PC-3 (cell line): ENCODE measurements at regions not wholly inside any gene's neighbourhood (a gene's known extent, or its start where the extent isn't known, plus 50 kb on each side); places are given as distances from the start of the nearest gene placed in this dataset.

Experiments used
- ATAC-seq: fragments of 200-7000 bp; cut with Tn5 transposase; 2 replicates; pipeline ENCODE4 v1.9.1; 2020; ENCODE audit warnings: mild to moderate bottlenecking, moderate library complexity
- BruUV-seq: library from RNA; stranded (reverse); fragments of 400-500 nt; replicated peaks from 2 replicates; lab custom pipeline; 2021; lab: Mats Ljungman, UMichigan
- CTCF ChIA-PET: fragments of 300-600 bp; sonication (Branson Sonifier 250); formaldehyde crosslinking; loops from one replicate; lab custom pipeline; 2022; ENCODE audit warnings: antibody characterized with exemption; lab: Charles Lee
- POLR2A ChIA-PET: fragments of 300-600 bp; sonication (Branson Sonifier 250); formaldehyde crosslinking; loops from one replicate; lab custom pipeline; 2022; ENCODE audit warnings: antibody characterized with exemption; ENCODE audit not compliant: unreplicated experiment; lab: Charles Lee
- DNase-seq: peaks from one replicate; pipeline ENCODE4 v3.0.0-alpha.2; 2015
- H2AFZ ChIP-seq: fragments of 300-600 bp; sonication (generic); 2 replicates; pipeline ENCODE4 v1.6.0; 2016; ENCODE audit warnings: antibody characterized with exemption, low read length
- H3F3A ChIP-seq: fragments of 300-600 bp; sonication (generic); one replicate; pipeline ENCODE4 v1.6.0; 2017; ENCODE audit warnings: antibody characterized with exemption, low read length, control low read depth, mild to moderate bottlenecking; ENCODE audit not compliant: unreplicated experiment
- H3K27ac ChIP-seq: fragments of 300-600 bp; sonication (generic); 2 replicates; pipeline ENCODE4 v1.5.1; 2016; ENCODE audit warnings: mild to moderate bottlenecking, low read length
- H3K27me3 ChIP-seq: fragments of 300-600 bp; sonication (generic); 2 replicates; pipeline ENCODE4 v1.6.1; 2016; ENCODE audit warnings: low read length, mixed read lengths
- H3K36me3 ChIP-seq: fragments of 300-600 bp; sonication (generic); 2 replicates; pipeline ENCODE4 v1.6.1; 2016; ENCODE audit warnings: low read depth, mixed run types, low read length, mixed read lengths
- H3K4me1 ChIP-seq: fragments of 300-600 bp; sonication (generic); 2 replicates; pipeline ENCODE4 v1.5.1; 2016; ENCODE audit warnings: low read length; ENCODE audit not compliant: insufficient read depth
- H3K4me2 ChIP-seq: fragments of 300-600 bp; sonication (generic); 2 replicates; pipeline ENCODE4 v1.6.0; 2016; ENCODE audit warnings: low read length
- H3K4me3 ChIP-seq: fragments of 300-600 bp; sonication (generic); 2 replicates; pipeline ENCODE4 v1.5.1; 2016; ENCODE audit warnings: mild to moderate bottlenecking, low read length, mixed read lengths
- H3K79me2 ChIP-seq: fragments of 300-600 bp; sonication (generic); 2 replicates; pipeline ENCODE4 v1.6.1; 2017; ENCODE audit warnings: low read length, mixed read lengths
- H3K9ac ChIP-seq: fragments of 300-600 bp; sonication (generic); 2 replicates; pipeline ENCODE4 v1.6.0; 2016; ENCODE audit warnings: mild to moderate bottlenecking, low read length
- H3K9me2 ChIP-seq: fragments of 300-600 bp; sonication (generic); replicated peaks from 2 replicates; pipeline ENCODE4 v1.6.1; 2016; ENCODE audit warnings: mixed run types, low read length, mixed read lengths
- H3K9me3 ChIP-seq: fragments of 300-600 bp; sonication (generic); 2 replicates; pipeline ENCODE4 v1.6.1; 2016; ENCODE audit warnings: low read length, mixed read lengths
- H4K20me1 ChIP-seq: fragments of 300-600 bp; sonication (generic); 2 replicates; pipeline ENCODE4 v1.6.1; 2016; ENCODE audit warnings: low read length, mixed read lengths
- EZH2 ChIP-seq: fragments of 300-600 bp; sonication (generic); IDR thresholded peaks from one replicate; pipeline ENCODE4 v1.6.1; 2017; ENCODE audit warnings: antibody characterized with exemption, mild to moderate bottlenecking, low read length; ENCODE audit not compliant: unreplicated experiment
- EZH2phosphoT487 ChIP-seq: fragments of 300-600 bp; sonication (generic); IDR thresholded peaks from 2 replicates; pipeline ENCODE4 v1.6.1; 2018; ENCODE audit warnings: mild to moderate bottlenecking, antibody characterized with exemption, low read length, borderline replicate concordance
- intact Hi-C: fragments of 100-400 bp; cut with micrococcal nuclease; formaldehyde crosslinking; loops from 2 replicates; pipeline ENCODE4 v1.9.0; 2023
- TF ChIP-seq, protein P1 (sequence below): fragments of 300-600 bp; sonication (generic); conservative IDR thresholded peaks from 2 replicates; pipeline ENCODE4 v1.5.1; 2017; ENCODE audit warnings: antibody characterized with exemption, low read depth, mild to moderate bottlenecking, low read length

- peak; percentile 59 for DNase-seq
- H3K4me2 ChIP-seq, result peak overlapping the region; percentile 76
- ChIA-PET CTCF (no interaction called here), POLR2A (no interaction called here)
- no peaks in the 10 kb centered on the region for H3K9me3 ChIP-seq
- no peaks in the 10 kb centered on the region for H3K36me3 ChIP-seq
- peak overlapping the region; percentile 46 for H3K4me3 ChIP-seq
- H3K4me1 ChIP-seq, result peaks cover 41% of the 10 kb centered on the region
- peaks cover 21% of the 10 kb centered on the region for H3F3A ChIP-seq
- peak overlapping the region; percentile 99 for H3K27ac ChIP-seq
- ATAC-seq, result peak; percentile 27
- TF ChIP-seq, protein P1, sequence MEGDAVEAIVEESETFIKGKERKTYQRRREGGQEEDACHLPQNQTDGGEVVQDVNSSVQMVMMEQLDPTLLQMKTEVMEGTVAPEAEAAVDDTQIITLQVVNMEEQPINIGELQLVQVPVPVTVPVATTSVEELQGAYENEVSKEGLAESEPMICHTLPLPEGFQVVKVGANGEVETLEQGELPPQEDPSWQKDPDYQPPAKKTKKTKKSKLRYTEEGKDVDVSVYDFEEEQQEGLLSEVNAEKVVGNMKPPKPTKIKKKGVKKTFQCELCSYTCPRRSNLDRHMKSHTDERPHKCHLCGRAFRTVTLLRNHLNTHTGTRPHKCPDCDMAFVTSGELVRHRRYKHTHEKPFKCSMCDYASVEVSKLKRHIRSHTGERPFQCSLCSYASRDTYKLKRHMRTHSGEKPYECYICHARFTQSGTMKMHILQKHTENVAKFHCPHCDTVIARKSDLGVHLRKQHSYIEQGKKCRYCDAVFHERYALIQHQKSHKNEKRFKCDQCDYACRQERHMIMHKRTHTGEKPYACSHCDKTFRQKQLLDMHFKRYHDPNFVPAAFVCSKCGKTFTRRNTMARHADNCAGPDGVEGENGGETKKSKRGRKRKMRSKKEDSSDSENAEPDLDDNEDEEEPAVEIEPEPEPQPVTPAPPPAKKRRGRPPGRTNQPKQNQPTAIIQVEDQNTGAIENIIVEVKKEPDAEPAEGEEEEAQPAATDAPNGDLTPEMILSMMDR, result no peak
- TF ChIP-seq EZH2phosphoT487 (no peak), EZH2 (no peak)
- H3K79me2 ChIP-seq, result no peaks in the 10 kb centered on the region
- H3K27me3 ChIP-seq, result no peaks in the 10 kb centered on the region
- H4K20me1 ChIP-seq, result no peaks in the 10 kb centered on the region
- no peak overlapping the region for H2AFZ ChIP-seq
- intact Hi-C loops, result loop anchor here (1.0 kb wide), 1 partner anchor 30 kb away; no protein-coding TSS in a partner anchor
- no peaks in the 10 kb centered on the region for H3K9me2 ChIP-seq
- peak overlapping the region; percentile 85 for H3K9ac ChIP-seq
- no TSS peak for BruUV-seq
These were observed 291.8 kb upstream of the CHAC2 start for GRCh38 chr2:53475766-53476165.

GRCh38 chr2:53475321-53475720, 292.3 kb upstream of the CHAC2 start:
- ATAC-seq (peak; percentile 95), DNase-seq (peak; percentile 97)
- Histone ChIP-seq H3K4me2 (peak overlapping the region; percentile 76), H3K4me1 (peaks cover 41% of the 10 kb centered on the region), H3F3A (peaks cover 21% of the 10 kb centered on the region), H2AFZ (peak overlapping the region; percentile 47), H3K9me3 (no peaks in the 10 kb centered on the region), H3K36me3 (no peaks in the 10 kb centered on the region), H3K9me2 (no peaks in the 10 kb centered on the region), H3K9ac (peak overlapping the region; percentile 85), H3K27me3 (no peaks in the 10 kb centered on the region), H3K79me2 (no peaks in the 10 kb centered on the region), H3K4me3 (peak overlapping the region; percentile 46; the same call in 1 of the 2 replicates), H3K27ac (peak overlapping the region; percentile 99), H4K20me1 (no peaks in the 10 kb centered on the region)
- no TSS peak for BruUV-seq
- CTCF ChIA-PET, result no interaction called here
- POLR2A ChIA-PET, result no interaction called here
- intact Hi-C loops, result loop anchor here (1.0 kb wide), 1 partner anchor 30 kb away; no protein-coding TSS in a partner anchor
- no peak for TF ChIP-seq EZH2
- TF ChIP-seq EZH2phosphoT487, result no peak
- TF ChIP-seq, protein P1, result no peak

GRCh38 chr2:53474914-53475313, 292.7 kb upstream of the CHAC2 start:
- peak overlapping the region; percentile 66 for H3K9ac ChIP-seq
- no peak for ATAC-seq

More at GRCh38 chr2:53474914-53475313, 292.7 kb upstream of the CHAC2 start:
- no peak for TF ChIP-seq EZH2
- no peak for TF ChIP-seq EZH2phosphoT487
- TF ChIP-seq, protein P1, result no peak
- no peaks in the 10 kb centered on the region for H3K79me2 ChIP-seq
- peaks cover 21% of the 10 kb centered on the region for H3F3A ChIP-seq
- no peaks in the 10 kb centered on the region for H3K9me2 ChIP-seq
- H3K36me3 ChIP-seq, result no peaks in the 10 kb centered on the region
- H3K27ac ChIP-seq, result peak overlapping the region; percentile 99
- H4K20me1 ChIP-seq, result no peaks in the 10 kb centered on the region
- ChIA-PET CTCF (no interaction called here), POLR2A (no interaction called here)
- no peak for DNase-seq
- no peaks in the 10 kb centered on the region for H3K9me3 ChIP-seq
- no TSS peak for BruUV-seq
- H3K4me1 ChIP-seq, result peaks cover 41% of the 10 kb centered on the region
- H3K4me3 ChIP-seq, result no peak overlapping the region
- H3K27me3 ChIP-seq, result no peaks in the 10 kb centered on the region
- peak overlapping the region; percentile 47 for H2AFZ ChIP-seq
- peak overlapping the region; percentile 51 for H3K4me2 ChIP-seq
- intact Hi-C loops, result loop anchor here (1.0 kb wide), 1 partner anchor 30 kb away; no protein-coding TSS in a partner anchor
